ENCODE measurements at regions not wholly inside any gene's neighbourhood (a gene's known extent, or its start where the extent isn't known, plus 50 kb on each side); places are given as distances from the start of the nearest gene placed in this dataset.

DNA sequence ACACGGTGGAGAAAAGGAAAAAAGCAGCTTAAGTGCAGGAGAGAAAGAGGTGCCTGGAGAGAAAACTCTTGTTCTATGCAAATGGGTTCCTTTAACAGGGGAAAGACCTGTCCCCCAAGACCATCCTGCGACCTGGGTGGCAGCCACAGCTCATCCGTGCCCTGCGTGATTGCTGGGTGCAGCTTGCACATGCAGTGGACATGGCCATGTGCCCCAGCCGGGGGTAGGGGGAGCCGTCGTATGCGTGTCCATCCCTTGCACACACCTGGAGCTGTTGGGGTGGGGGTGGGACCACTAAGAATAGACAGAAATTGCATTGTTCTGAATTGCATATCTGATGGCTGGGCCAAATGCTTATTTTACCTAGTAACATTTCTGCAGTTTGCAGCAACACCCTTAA is 171.9 kb downstream of the GUCY2F start:
- Histone ChIP-seq H2AFZ (ENCODE audit: low read length) (no peak overlapping the region), H2BK15ac (ENCODE audit: low read depth, low read length) (no peak overlapping the region), H4K91ac (ENCODE audit: insufficient read length, low read depth, low read length) (no peak overlapping the region), H3K4me1 (ENCODE audit: insufficient read depth, low read length) (no peaks in the 10 kb centered on the region), H2AK5ac (ENCODE audit: insufficient read length, low read length) (no peak overlapping the region), H2BK12ac (ENCODE audit: insufficient read length, low read depth, low read length) (no peak overlapping the region), H3K4me2 (ENCODE audit: insufficient read depth, insufficient read length, low read length) (no peak overlapping the region), H3K9me3 (ENCODE audit: control insufficient read depth, low read depth, low read length) (no peaks in the 10 kb centered on the region), H2BK120ac (ENCODE audit: low read depth, low read length, poor library complexity, severe bottlenecking) (no peak overlapping the region), H4K8ac (replicated peaks; ENCODE audit: insufficient read length, low read depth, low read length) (no peak overlapping the region), H4K20me1 (ENCODE audit: control insufficient read depth, insufficient read depth, insufficient read length) (no peaks in the 10 kb centered on the region), H2BK20ac (ENCODE audit: low read depth, low read length, poor library complexity, severe bottlenecking) (no peak overlapping the region), H3T11ph (ENCODE audit: low read length) (no peak overlapping the region), H3K18ac (ENCODE audit: insufficient read length, low read depth, low read length) (no peak overlapping the region), H3K9ac (ENCODE audit: extremely low read depth, insufficient read length, low read length) (no peak overlapping the region), H3K56ac (ENCODE audit: insufficient read length, low read depth, low read length) (no peak overlapping the region), H3K27me3 (ENCODE audit: insufficient read depth, low read length) (no peaks in the 10 kb centered on the region), H3K27ac (ENCODE audit: insufficient read length, low read depth, low read length) (no peak overlapping the region), H3K23ac (ENCODE audit: insufficient read length, low read depth, low read length) (no peak overlapping the region), H4K5ac (ENCODE audit: insufficient read length, low read depth, low read length) (no peak overlapping the region), H3K14ac (ENCODE audit: insufficient read depth, low read length) (no peak overlapping the region), H3K79me2 (ENCODE audit: insufficient read depth, low read length) (no peaks in the 10 kb centered on the region), H3K79me1 (ENCODE audit: insufficient read depth, low read depth, low read length, poor library complexity, severe bottlenecking) (no peaks in the 10 kb centered on the region), H3K23me2 (ENCODE audit: insufficient read length, low read depth, low read length, poor library complexity, severe bottlenecking) (no peaks in the 10 kb centered on the region), H3K4ac (ENCODE audit: low read depth, low read length) (no peak overlapping the region), H2BK5ac (ENCODE audit: insufficient read length, low read length) (no peak overlapping the region)
- DNase-seq = no peak
- TF ChIP-seq, protein P1, sequence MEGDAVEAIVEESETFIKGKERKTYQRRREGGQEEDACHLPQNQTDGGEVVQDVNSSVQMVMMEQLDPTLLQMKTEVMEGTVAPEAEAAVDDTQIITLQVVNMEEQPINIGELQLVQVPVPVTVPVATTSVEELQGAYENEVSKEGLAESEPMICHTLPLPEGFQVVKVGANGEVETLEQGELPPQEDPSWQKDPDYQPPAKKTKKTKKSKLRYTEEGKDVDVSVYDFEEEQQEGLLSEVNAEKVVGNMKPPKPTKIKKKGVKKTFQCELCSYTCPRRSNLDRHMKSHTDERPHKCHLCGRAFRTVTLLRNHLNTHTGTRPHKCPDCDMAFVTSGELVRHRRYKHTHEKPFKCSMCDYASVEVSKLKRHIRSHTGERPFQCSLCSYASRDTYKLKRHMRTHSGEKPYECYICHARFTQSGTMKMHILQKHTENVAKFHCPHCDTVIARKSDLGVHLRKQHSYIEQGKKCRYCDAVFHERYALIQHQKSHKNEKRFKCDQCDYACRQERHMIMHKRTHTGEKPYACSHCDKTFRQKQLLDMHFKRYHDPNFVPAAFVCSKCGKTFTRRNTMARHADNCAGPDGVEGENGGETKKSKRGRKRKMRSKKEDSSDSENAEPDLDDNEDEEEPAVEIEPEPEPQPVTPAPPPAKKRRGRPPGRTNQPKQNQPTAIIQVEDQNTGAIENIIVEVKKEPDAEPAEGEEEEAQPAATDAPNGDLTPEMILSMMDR (conservative IDR thresholded peaks at IDR 0.05) = no peak
- WGBS (ENCODE audit: extremely low coverage, insufficient read length, low lambda C conversion rate) = no CpG with 5 or more reads among the region's 8 CpGs
- no peak overlapping the region for H3K4me3 Mint-ChIP-seq
- peaks cover 0 to 3% of the 10 kb centered on the region in 2 experiments; a peak in 1 of 5 replicates for H3K9me3 Mint-ChIP-seq
- 0 out of 4 replicates have a peak, but pooled peaks cover 0 to 4% of the 10 kb centered on the region in 2 experiments for H3K4me1 Mint-ChIP-seq
- no peaks in the 10 kb centered on the region; the same call in 1 of the 2 replicates for H3K27me3 Mint-ChIP-seq (ENCODE audit: low read depth)
- no peak overlapping the region for H3K27ac Mint-ChIP-seq
- H3K36me3 Mint-ChIP-seq (ENCODE audit: insufficient read depth in 1 of 3, low read depth in 3 of 3) = peaks cover 0 to 4% (median 3%) of the 10 kb centered on the region in 3 experiments; a peak in 4 of 7 replicates
